ENCODE measurements at regions not wholly inside any gene's neighbourhood (a gene's known extent, or its start where the extent isn't known, plus 50 kb on each side); places are given as distances from the start of the nearest gene placed in this dataset.

DNA sequence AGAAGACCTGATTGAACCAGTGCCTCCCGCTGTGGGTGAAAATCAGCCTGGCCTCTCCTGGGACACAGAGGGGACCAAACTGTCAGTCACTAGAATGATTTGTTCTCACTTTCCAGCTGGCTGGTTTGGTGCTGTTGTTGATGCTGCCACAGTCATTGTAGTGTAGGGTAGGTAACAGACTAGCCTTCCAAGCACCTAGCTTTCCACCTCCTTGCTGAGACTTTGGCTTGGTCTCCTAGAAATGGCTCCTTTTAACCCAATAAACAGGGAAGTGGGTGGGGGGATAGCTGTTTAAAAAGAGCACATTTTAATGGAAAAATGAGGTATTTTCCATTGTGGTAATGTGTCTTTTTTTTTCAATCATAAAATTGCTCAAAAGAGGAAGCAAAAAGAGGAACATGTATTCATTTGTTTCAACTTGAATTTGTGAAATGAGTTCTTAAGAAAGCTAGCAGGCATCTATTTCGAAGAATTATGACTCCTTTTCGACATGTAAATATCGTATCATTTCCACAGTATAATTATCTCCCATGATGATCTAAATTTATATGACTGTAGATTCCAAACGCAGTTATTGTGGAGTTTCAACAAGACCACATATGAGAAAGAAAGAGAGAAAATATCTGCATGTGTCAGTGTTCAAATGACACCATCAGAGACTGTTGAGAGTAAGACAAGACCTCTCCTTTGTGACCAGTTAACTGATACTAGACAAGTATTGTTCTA lies 190.1 kb downstream of the HLX start:
- Histone ChIP-seq H3K27ac (ENCODE audit: control insufficient read depth, insufficient read depth, low read length) (no peak overlapping the region), H3K9me3 (ENCODE audit: control insufficient read depth, low read depth, low read length) (no peaks in the 10 kb centered on the region), H4K20me1 (ENCODE audit: control insufficient read depth, extremely low read depth, insufficient read depth, low read length) (no peaks in the 10 kb centered on the region), H3K4me1 (ENCODE audit: control insufficient read depth, extremely low read depth, insufficient read depth, low read length) (no peaks in the 10 kb centered on the region), H2AFZ (ENCODE audit: control insufficient read depth, low read length) (no peak overlapping the region), H3K9ac (ENCODE audit: control insufficient read depth, extremely low read depth, insufficient read depth, low read length) (no peak overlapping the region), H3K4me2 (ENCODE audit: control insufficient read depth, extremely low read depth, insufficient read depth, low read depth, low read length) (no peak overlapping the region), H3K79me2 (ENCODE audit: control insufficient read depth, insufficient read depth, low read length) (no peaks in the 10 kb centered on the region), H3K4me3 (ENCODE audit: control insufficient read depth in 2 of 3, extremely low read depth in 1 of 3, insufficient read depth in 2 of 3, low read depth in 1 of 3, low read length in 3 of 3) (no peak overlapping the region), H3K36me3 (ENCODE audit: control insufficient read depth in 2 of 2, extremely low read depth in 1 of 2, insufficient read depth in 2 of 2, low read length in 2 of 2) (no peaks in the 10 kb centered on the region), H3K9me1 (ENCODE audit: control insufficient read depth, extremely low read depth, insufficient read depth, low read length) (no peaks in the 10 kb centered on the region), H3K27me3 (ENCODE audit: control insufficient read depth, extremely low read depth, insufficient read depth, low read length) (no peaks in the 10 kb centered on the region)
- TF ChIP-seq, protein P1, sequence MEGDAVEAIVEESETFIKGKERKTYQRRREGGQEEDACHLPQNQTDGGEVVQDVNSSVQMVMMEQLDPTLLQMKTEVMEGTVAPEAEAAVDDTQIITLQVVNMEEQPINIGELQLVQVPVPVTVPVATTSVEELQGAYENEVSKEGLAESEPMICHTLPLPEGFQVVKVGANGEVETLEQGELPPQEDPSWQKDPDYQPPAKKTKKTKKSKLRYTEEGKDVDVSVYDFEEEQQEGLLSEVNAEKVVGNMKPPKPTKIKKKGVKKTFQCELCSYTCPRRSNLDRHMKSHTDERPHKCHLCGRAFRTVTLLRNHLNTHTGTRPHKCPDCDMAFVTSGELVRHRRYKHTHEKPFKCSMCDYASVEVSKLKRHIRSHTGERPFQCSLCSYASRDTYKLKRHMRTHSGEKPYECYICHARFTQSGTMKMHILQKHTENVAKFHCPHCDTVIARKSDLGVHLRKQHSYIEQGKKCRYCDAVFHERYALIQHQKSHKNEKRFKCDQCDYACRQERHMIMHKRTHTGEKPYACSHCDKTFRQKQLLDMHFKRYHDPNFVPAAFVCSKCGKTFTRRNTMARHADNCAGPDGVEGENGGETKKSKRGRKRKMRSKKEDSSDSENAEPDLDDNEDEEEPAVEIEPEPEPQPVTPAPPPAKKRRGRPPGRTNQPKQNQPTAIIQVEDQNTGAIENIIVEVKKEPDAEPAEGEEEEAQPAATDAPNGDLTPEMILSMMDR (optimal IDR thresholded peaks at IDR 0.05 in 1 of 3, IDR thresholded peaks at IDR 0.05 in 1 of 3, conservative IDR thresholded peaks at IDR 0.05 in 1 of 3; ENCODE audit: extremely low read depth in 1 of 3, insufficient read depth in 2 of 3, low read length in 3 of 3), result no peak
- TF ChIP-seq EZH2 (IDR thresholded peaks at IDR 0.05; ENCODE audit: low read length), result no peak
- DNase-seq (ENCODE audit: low read depth, low spot score) (no peak), FAIRE-seq (no peak)
- dilution Hi-C loops (cut with MboI; ENCODE audit: extremely low pct_ligation_motif_present, low sequenced_read_pairs), result no loop called here

DNA sequence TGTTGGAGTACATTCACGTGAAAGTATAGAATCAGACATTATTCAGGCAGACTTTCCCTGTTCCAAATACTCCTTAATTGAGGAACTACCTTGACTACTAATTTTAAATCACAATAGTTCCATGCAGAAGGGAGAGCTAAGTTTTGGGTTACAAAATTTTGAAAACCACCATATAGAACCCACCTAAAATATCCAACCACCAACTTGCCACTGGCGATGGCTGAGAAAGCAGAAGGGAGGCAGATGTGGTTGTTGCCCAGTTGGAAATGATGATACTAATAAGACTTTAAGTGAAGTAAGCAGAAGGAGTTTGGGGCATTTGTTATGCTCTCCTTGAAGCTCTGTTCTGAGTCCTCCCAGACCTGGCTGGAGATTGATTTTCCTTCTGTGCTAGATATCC lies 190.7 kb downstream of the HLX start:
- no peak for TF ChIP-seq EZH2 (IDR thresholded peaks at IDR 0.05; ENCODE audit: low read length)
- TF ChIP-seq, protein P1 (optimal IDR thresholded peaks at IDR 0.05 in 1 of 3, IDR thresholded peaks at IDR 0.05 in 1 of 3, conservative IDR thresholded peaks at IDR 0.05 in 1 of 3; ENCODE audit: extremely low read depth in 1 of 3, insufficient read depth in 2 of 3, low read length in 3 of 3), result no peak
- no peak overlapping the region for H3K9ac ChIP-seq (ENCODE audit: control insufficient read depth, extremely low read depth, insufficient read depth, low read length)
- DNase-seq (ENCODE audit: low read depth, low spot score) (no peak), FAIRE-seq (no peak)
- no peak overlapping the region for H3K4me2 ChIP-seq (ENCODE audit: control insufficient read depth, extremely low read depth, insufficient read depth, low read depth, low read length)
- H3K27ac ChIP-seq (ENCODE audit: control insufficient read depth, insufficient read depth, low read length), result no peak overlapping the region
- no peaks in the 10 kb centered on the region for H4K20me1 ChIP-seq (ENCODE audit: control insufficient read depth, extremely low read depth, insufficient read depth, low read length)
- no peaks in the 10 kb centered on the region for H3K4me1 ChIP-seq (ENCODE audit: control insufficient read depth, extremely low read depth, insufficient read depth, low read length)
- H3K36me3 ChIP-seq (ENCODE audit: control insufficient read depth in 2 of 2, extremely low read depth in 1 of 2, insufficient read depth in 2 of 2, low read length in 2 of 2), result no peaks in the 10 kb centered on the region
- H3K9me3 ChIP-seq (ENCODE audit: control insufficient read depth, low read depth, low read length), result no peaks in the 10 kb centered on the region
- H3K4me3 ChIP-seq (ENCODE audit: control insufficient read depth in 2 of 3, extremely low read depth in 1 of 3, insufficient read depth in 2 of 3, low read depth in 1 of 3, low read length in 3 of 3), result no peak overlapping the region
- H3K79me2 ChIP-seq (ENCODE audit: control insufficient read depth, insufficient read depth, low read length), result no peaks in the 10 kb centered on the region
- dilution Hi-C loops (cut with MboI; ENCODE audit: extremely low pct_ligation_motif_present, low sequenced_read_pairs), result no loop called here
- H3K27me3 ChIP-seq (ENCODE audit: control insufficient read depth, extremely low read depth, insufficient read depth, low read length), result no peaks in the 10 kb centered on the region
- H2AFZ ChIP-seq (ENCODE audit: control insufficient read depth, low read length), result no peak overlapping the region
- H3K9me1 ChIP-seq (ENCODE audit: control insufficient read depth, extremely low read depth, insufficient read depth, low read length), result no peaks in the 10 kb centered on the region
